ENCODE measurements at regions not wholly inside any gene's neighbourhood (a gene's known extent, or its start where the extent isn't known, plus 50 kb on each side); places are given as distances from the start of the nearest gene placed in this dataset.

DNA sequence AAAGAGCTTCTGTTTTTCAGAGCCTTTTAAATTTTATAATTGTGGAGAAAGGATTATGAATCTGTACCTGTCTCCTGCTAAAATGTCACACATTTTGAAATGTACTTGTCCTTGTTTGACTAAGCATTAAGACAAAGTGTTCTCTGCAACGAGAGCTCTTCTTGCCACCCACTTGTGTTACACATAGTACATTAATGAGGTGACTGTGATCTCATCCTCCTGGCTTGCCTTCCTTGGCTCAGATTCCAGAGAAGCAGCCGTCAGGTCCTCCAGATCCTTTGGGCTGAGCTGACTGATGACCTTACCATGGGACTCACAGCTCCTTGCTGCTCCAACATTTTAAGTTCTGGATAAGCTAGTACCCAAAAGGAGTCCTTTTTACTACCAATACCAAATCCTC, 81.4 kb downstream of the BBS10 start:
- Histone ChIP-seq H3F3A (ENCODE audit: insufficient read depth, low read depth) (0 out of 2 replicates have a peak, but pooled peaks cover 3% of the 10 kb centered on the region), H3K4me1 (replicated peaks; ENCODE audit: insufficient read depth) (no peaks in the 10 kb centered on the region), H3K27me3 (ENCODE audit: insufficient read depth, low read depth) (no peaks in the 10 kb centered on the region), H3K27ac (no peak overlapping the region), H3K9me2 (ENCODE audit: insufficient read depth) (0 out of 2 replicates have a peak, but pooled peaks cover 5% of the 10 kb centered on the region), H3K79me2 (ENCODE audit: low read depth) (no peaks in the 10 kb centered on the region), H3K9me3 (ENCODE audit: insufficient read depth, low read depth) (no peaks in the 10 kb centered on the region), H3K4me3 (no peak overlapping the region), H3K4me2 (no peak overlapping the region), H3K36me3 (ENCODE audit: low read depth) (no peaks in the 10 kb centered on the region), H4K20me1 (ENCODE audit: insufficient read depth) (no peaks in the 10 kb centered on the region), H2AFZ (no peak overlapping the region)
- POLR2A ChIA-PET (ENCODE audit: unreplicated experiment) = no interaction called here
- CTCF ChIA-PET = no interaction called here
- intact Hi-C loops (cut with micrococcal nuclease; ENCODE audit: unreplicated experiment) = no loop called here
- BruUV-seq (replicated peaks) = no TSS peak
- no peak for DNase-seq
- TF ChIP-seq, protein P1, sequence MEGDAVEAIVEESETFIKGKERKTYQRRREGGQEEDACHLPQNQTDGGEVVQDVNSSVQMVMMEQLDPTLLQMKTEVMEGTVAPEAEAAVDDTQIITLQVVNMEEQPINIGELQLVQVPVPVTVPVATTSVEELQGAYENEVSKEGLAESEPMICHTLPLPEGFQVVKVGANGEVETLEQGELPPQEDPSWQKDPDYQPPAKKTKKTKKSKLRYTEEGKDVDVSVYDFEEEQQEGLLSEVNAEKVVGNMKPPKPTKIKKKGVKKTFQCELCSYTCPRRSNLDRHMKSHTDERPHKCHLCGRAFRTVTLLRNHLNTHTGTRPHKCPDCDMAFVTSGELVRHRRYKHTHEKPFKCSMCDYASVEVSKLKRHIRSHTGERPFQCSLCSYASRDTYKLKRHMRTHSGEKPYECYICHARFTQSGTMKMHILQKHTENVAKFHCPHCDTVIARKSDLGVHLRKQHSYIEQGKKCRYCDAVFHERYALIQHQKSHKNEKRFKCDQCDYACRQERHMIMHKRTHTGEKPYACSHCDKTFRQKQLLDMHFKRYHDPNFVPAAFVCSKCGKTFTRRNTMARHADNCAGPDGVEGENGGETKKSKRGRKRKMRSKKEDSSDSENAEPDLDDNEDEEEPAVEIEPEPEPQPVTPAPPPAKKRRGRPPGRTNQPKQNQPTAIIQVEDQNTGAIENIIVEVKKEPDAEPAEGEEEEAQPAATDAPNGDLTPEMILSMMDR (conservative IDR thresholded peaks at IDR 0.05) = no peak
- no peak for TF ChIP-seq EZH2 (IDR thresholded peaks at IDR 0.05; ENCODE audit: low read depth)

DNA sequence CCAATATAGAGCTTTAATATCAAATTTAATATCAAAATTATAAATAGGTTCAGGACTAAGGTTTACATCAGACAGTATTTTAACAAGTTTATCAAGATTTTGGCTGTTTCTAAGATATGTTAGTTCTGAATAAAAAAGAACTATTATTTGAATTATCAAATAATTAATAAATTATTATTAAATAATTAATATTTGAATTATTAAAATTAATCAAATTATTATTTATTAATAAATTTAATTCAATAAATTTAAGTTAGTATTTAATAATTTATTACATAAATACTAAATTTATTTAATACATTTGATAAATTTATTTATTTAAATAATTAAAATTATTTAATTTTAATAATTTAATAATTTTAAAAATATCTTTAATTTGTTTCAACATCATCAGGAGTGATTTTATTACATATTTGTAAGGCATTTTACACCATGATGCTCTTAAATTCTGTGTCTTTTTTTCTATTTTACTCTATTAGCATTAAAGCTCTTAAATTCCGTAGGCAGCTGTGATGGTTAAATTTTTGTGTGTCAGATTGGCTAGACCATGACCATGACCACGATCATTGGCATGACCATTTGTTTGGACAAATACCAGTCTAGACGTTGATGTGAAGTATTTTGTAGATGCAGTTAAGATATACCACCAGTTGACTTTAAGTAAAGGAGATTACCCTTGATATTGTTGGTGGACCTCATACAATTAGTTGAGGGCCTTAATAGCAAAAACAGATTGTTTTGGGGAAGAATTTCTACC, 82.6 kb downstream of the BBS10 start:
- H3K4me2 ChIP-seq = no peak overlapping the region
- CTCF ChIA-PET = no interaction called here

DNA sequence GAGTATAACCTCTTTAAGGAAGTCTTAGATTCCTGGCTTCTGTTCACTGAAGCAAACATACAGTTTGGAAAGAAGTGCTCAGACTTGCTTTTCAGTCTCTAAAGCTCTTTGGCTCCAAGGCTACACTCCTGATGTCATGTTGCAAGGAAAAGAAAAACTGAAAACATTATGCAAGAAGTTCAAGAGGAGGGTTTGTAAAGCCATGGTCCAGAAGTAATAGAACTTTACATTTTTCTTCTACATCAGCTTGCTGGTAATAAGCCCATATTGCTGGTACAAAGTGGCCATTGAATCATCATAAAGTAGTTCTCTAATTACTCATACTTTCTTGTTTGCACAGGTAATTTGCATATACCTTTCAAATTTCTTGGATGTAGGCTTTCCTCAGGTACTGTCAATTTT, 83.6 kb downstream of the BBS10 start:
- Histone ChIP-seq H3K4me1 (replicated peaks; ENCODE audit: insufficient read depth) (no peaks in the 10 kb centered on the region), H3K9me2 (ENCODE audit: insufficient read depth) (0 out of 2 replicates have a peak, but pooled peaks cover 5% of the 10 kb centered on the region), H3K9me3 (ENCODE audit: insufficient read depth, low read depth) (no peaks in the 10 kb centered on the region), H4K20me1 (ENCODE audit: insufficient read depth) (no peaks in the 10 kb centered on the region), H3K4me3 (no peak overlapping the region), H3K36me3 (ENCODE audit: low read depth) (no peaks in the 10 kb centered on the region), H3K27ac (no peak overlapping the region), H3K4me2 (no peak overlapping the region), H3K79me2 (ENCODE audit: low read depth) (no peaks in the 10 kb centered on the region), H3F3A (ENCODE audit: insufficient read depth, low read depth) (0 out of 2 replicates have a peak, but pooled peaks cover 3% of the 10 kb centered on the region), H2AFZ (no peak overlapping the region), H3K27me3 (ENCODE audit: insufficient read depth, low read depth) (no peaks in the 10 kb centered on the region)
- ChIA-PET POLR2A (ENCODE audit: unreplicated experiment) (no interaction called here), CTCF (no interaction called here)
- intact Hi-C loops (cut with micrococcal nuclease; ENCODE audit: unreplicated experiment) = no loop called here
- DNase-seq = no peak
- no TSS peak for BruUV-seq (replicated peaks)
- TF ChIP-seq, protein P1 (conservative IDR thresholded peaks at IDR 0.05) = no peak
- TF ChIP-seq EZH2 (IDR thresholded peaks at IDR 0.05; ENCODE audit: low read depth) = no peak

More for the DNA sequence above, 82.6 kb downstream of the BBS10 start:
- Histone ChIP-seq H3K9me3 (ENCODE audit: insufficient read depth, low read depth) (no peaks in the 10 kb centered on the region), H4K20me1 (ENCODE audit: insufficient read depth) (no peaks in the 10 kb centered on the region), H3K9me2 (ENCODE audit: insufficient read depth) (0 out of 2 replicates have a peak, but pooled peaks cover 5% of the 10 kb centered on the region), H2AFZ (no peak overlapping the region), H3K4me1 (replicated peaks; ENCODE audit: insufficient read depth) (no peaks in the 10 kb centered on the region), H3K36me3 (ENCODE audit: low read depth) (no peaks in the 10 kb centered on the region), H3K4me3 (no peak overlapping the region), H3K79me2 (ENCODE audit: low read depth) (no peaks in the 10 kb centered on the region), H3K27me3 (ENCODE audit: insufficient read depth, low read depth) (no peaks in the 10 kb centered on the region), H3K27ac (no peak overlapping the region), H3F3A (ENCODE audit: insufficient read depth, low read depth) (0 out of 2 replicates have a peak, but pooled peaks cover 3% of the 10 kb centered on the region)
- POLR2A ChIA-PET (ENCODE audit: unreplicated experiment) = no interaction called here
- TF ChIP-seq EZH2 (IDR thresholded peaks at IDR 0.05; ENCODE audit: low read depth) = no peak
- TF ChIP-seq, protein P1 (conservative IDR thresholded peaks at IDR 0.05) = no peak
- intact Hi-C loops (cut with micrococcal nuclease; ENCODE audit: unreplicated experiment) = no loop called here
- BruUV-seq (replicated peaks) = no TSS peak
- DNase-seq = no peak

Data from PC-9 (cell line).